ENCODE measurements at regions not wholly inside any gene's neighbourhood (a gene's known extent, or its start where the extent isn't known, plus 50 kb on each side); places are given as distances from the start of the nearest gene placed in this dataset.
"Not testable (repeated sequence)": the region's sequence is repeated elsewhere in the genome, so short reads cannot be mapped to it uniquely, and the experiment has no call there.

DNA sequence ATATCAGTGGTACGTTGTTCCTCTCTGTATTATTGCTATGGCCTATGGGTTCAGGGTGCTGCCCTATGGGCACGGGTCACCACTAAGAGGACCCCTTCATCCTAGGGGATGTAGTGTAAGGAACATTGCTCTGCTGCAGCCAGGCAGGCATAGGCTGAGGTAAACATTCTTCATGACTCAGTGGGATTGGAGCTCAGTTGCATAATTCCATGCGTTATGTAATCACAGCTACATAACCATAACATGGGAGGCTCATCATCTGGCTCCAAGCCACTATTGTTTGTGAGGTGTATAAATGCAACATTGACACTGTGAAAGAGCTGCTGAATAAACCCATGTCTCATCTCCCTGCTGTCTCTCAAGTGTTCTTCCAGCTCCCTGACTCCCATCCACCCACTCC, 375.2 kb downstream of the MAGEE1 start:
- ATAC-seq (no peak), FAIRE-seq (no peak), DNase-seq (ENCODE audit: low spot score) (no peak)
- POLR2A ChIA-PET: no interaction called here
- intact Hi-C loops (cut with micrococcal nuclease; ENCODE audit: unreplicated experiment) (no loop called here), in situ Hi-C loops (cut with HindIII; ENCODE audit: extremely low pct_ligation_motif_present, low pct_unique_long_range_greater_than_20kb) (no loop called here)
- Histone ChIP-seq H3K36me3 (replicated peaks in 1 of 2; ENCODE audit: control insufficient read depth in 1 of 2, insufficient read depth in 2 of 2, low read length in 2 of 2) (no peaks in the 10 kb centered on the region), H3K9ac (ENCODE audit: insufficient read depth, low read depth, low read length) (no peak overlapping the region), H3K4me2 (ENCODE audit: low read depth, low read length) (no peak overlapping the region), H2AFZ (ENCODE audit: low read length) (no peak overlapping the region), H3K27ac (ENCODE audit: extremely low read length, insufficient read depth, low read length) (no peak overlapping the region), H3K9me3 (ENCODE audit: low read length) (peaks cover 18% of the 10 kb centered on the region), H3K27me3 (ENCODE audit: control insufficient read depth in 1 of 2, insufficient read depth in 2 of 2, low read length in 2 of 2) (no peaks in the 10 kb centered on the region), H3K4me1 (ENCODE audit: insufficient read depth, low read length) (no peaks in the 10 kb centered on the region), H3K4me3 (replicated peaks in 1 of 3; ENCODE audit: insufficient read depth in 1 of 3, low read depth in 2 of 3, low read length in 3 of 3) (no peak overlapping the region), H4K20me1 (ENCODE audit: insufficient read depth, low read length) (no peaks in the 10 kb centered on the region), H3K79me2 (ENCODE audit: insufficient read depth, low read length) (no peaks in the 10 kb centered on the region)
- BruUV-seq (replicated peaks): no TSS peak
- TF ChIP-seq FOSL2 (CRISPR knock-in tag; IDR thresholded peaks at IDR 0.05) (0 out of 2 replicates have a peak, but pooled peaks have one; percentile 15), ZNF737 (CRISPR knock-in tag; IDR thresholded peaks at IDR 0.05; ENCODE audit: borderline replicate concordance) (no peak), HCFC1 (IDR thresholded peaks at IDR 0.05; ENCODE audit: low read depth, low read length) (no peak)
- CTCF ChIA-PET (ENCODE audit: low intra/inter-chr PET ratio, low total read pairs): no interaction called here
- 67% methylated on average over 1 of the region's 3 CpGs for WGBS (ENCODE audit: low lambda C conversion rate)

DNA sequence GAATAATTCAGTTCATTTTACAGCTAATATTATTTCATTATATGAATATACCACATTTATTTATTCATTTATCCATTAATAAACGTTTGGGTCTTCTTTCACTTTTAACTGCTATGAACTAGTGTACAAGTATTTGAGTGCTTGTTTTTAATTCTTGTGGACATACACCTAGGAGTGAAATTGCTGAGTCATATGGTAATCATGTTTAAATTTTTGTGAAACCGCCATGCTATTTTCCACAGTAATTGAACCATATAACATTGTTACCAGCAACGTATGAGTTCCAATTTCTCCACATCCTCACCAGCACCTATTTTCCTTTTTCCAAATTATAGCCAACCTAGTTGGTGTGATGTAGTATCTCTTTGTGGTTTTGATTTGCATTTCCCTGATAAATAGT, 388.2 kb downstream of the MAGEE1 start:
- Histone ChIP-seq H3K4me3 (replicated peaks in 1 of 3; ENCODE audit: insufficient read depth in 1 of 3, low read depth in 2 of 3, low read length in 3 of 3) (no peak overlapping the region), H2AFZ (ENCODE audit: low read length) (no peak overlapping the region), H4K20me1 (ENCODE audit: insufficient read depth, low read length) (no peaks in the 10 kb centered on the region), H3K27ac (ENCODE audit: extremely low read length, insufficient read depth, low read length) (no peak overlapping the region), H3K4me2 (ENCODE audit: low read depth, low read length) (no peak overlapping the region), H3K27me3 (ENCODE audit: control insufficient read depth in 1 of 2, insufficient read depth in 2 of 2, low read length in 2 of 2) (no peaks in the 10 kb centered on the region), H3K9me3 (ENCODE audit: low read length) (0 out of 2 replicates have a peak, but pooled peaks cover 4% of the 10 kb centered on the region), H3K79me2 (ENCODE audit: insufficient read depth, low read length) (no peaks in the 10 kb centered on the region), H3K36me3 (replicated peaks in 1 of 2; ENCODE audit: control insufficient read depth in 1 of 2, insufficient read depth in 2 of 2, low read length in 2 of 2) (no peaks in the 10 kb centered on the region), H3K9ac (ENCODE audit: insufficient read depth, low read depth, low read length) (no peak overlapping the region), H3K4me1 (ENCODE audit: insufficient read depth, low read length) (no peaks in the 10 kb centered on the region)
- intact Hi-C loops (cut with micrococcal nuclease; ENCODE audit: unreplicated experiment) (no loop called here), in situ Hi-C loops (cut with HindIII; ENCODE audit: extremely low pct_ligation_motif_present, low pct_unique_long_range_greater_than_20kb) (no loop called here)
- TF ChIP-seq MAFK (conservative IDR thresholded peaks at IDR 0.05 in 1 of 2, IDR thresholded peaks at IDR 0.05 in 1 of 2; ENCODE audit: low read length in 2 of 2) (peak in 1 of 2 experiments; percentile 51; a peak in 2 of 4 replicates), NFE2L2 (IDR thresholded peaks at IDR 0.05; ENCODE audit: low read length) (peak; percentile 59), RBAK (CRISPR knock-in tag; IDR thresholded peaks at IDR 0.05) (no peak)
- ChIA-PET CTCF (ENCODE audit: low intra/inter-chr PET ratio, low total read pairs) (no interaction called here), POLR2A (no interaction called here)
- WGBS (ENCODE audit: low lambda C conversion rate): 59% methylated on average over 3 of the region's 3 CpGs
- BruUV-seq (replicated peaks): no TSS peak
- ATAC-seq (no peak), FAIRE-seq (no peak), DNase-seq (ENCODE audit: low spot score) (no peak)

DNA sequence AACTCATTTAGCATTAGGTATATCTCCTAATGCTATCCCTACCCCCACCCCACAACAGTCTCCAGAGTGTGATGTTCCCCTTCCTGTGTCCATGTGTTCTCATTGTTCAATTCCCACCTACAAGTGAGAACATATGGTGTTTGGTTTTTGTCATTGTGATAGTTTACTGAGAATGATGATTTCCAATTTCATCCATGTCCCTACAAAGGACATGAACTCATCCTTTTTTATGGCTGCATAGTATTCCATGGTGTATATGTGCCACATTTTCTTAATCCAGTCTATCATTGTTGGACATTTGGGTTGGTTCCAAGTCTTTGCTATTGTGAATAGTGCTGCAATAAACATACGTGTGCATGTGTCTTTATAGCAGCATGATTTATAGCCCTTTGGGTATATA, 389.8 kb downstream of the MAGEE1 start:
- WGBS (ENCODE audit: low lambda C conversion rate): no CpG with 5 or more reads among the region's 1 CpG
- DNase-seq (ENCODE audit: low spot score); H4K20me1 ChIP-seq (ENCODE audit: insufficient read depth, low read length); H2AFZ ChIP-seq (ENCODE audit: low read length); H3K27ac ChIP-seq (ENCODE audit: extremely low read length, insufficient read depth, low read length); H3K4me3 ChIP-seq (replicated peaks in 1 of 3; ENCODE audit: insufficient read depth in 1 of 3, low read depth in 2 of 3, low read length in 3 of 3); H3K4me1 ChIP-seq (ENCODE audit: insufficient read depth, low read length); H3K9me3 ChIP-seq (ENCODE audit: low read length); H3K27me3 ChIP-seq (ENCODE audit: control insufficient read depth in 1 of 2, insufficient read depth in 2 of 2, low read length in 2 of 2); POLR2A ChIA-PET; in situ Hi-C loops (cut with HindIII; ENCODE audit: extremely low pct_ligation_motif_present, low pct_unique_long_range_greater_than_20kb); H3K4me2 ChIP-seq (ENCODE audit: low read depth, low read length); H3K9ac ChIP-seq (ENCODE audit: insufficient read depth, low read depth, low read length); BruUV-seq (replicated peaks); intact Hi-C loops (cut with micrococcal nuclease; ENCODE audit: unreplicated experiment); ATAC-seq; CTCF ChIA-PET (ENCODE audit: low intra/inter-chr PET ratio, low total read pairs); FAIRE-seq; H3K79me2 ChIP-seq (ENCODE audit: insufficient read depth, low read length); H3K36me3 ChIP-seq (replicated peaks in 1 of 2; ENCODE audit: control insufficient read depth in 1 of 2, insufficient read depth in 2 of 2, low read length in 2 of 2): not testable (repeated sequence)
